Fibroblast of skin of right quadriceps (primary cell): ENCODE measurements at regions not wholly inside any gene's neighbourhood (a gene's known extent, or its start where the extent isn't known, plus 50 kb on each side); places are given as distances from the start of the nearest gene placed in this dataset.
"Not testable (repeated sequence)": the region's sequence is repeated elsewhere in the genome, so short reads cannot be mapped to it uniquely, and the experiment has no call there.

Source experiments
- DNase-seq: peaks from one replicate; pipeline ENCODE4 v3.0.0-alpha.2; 2013

DNA sequence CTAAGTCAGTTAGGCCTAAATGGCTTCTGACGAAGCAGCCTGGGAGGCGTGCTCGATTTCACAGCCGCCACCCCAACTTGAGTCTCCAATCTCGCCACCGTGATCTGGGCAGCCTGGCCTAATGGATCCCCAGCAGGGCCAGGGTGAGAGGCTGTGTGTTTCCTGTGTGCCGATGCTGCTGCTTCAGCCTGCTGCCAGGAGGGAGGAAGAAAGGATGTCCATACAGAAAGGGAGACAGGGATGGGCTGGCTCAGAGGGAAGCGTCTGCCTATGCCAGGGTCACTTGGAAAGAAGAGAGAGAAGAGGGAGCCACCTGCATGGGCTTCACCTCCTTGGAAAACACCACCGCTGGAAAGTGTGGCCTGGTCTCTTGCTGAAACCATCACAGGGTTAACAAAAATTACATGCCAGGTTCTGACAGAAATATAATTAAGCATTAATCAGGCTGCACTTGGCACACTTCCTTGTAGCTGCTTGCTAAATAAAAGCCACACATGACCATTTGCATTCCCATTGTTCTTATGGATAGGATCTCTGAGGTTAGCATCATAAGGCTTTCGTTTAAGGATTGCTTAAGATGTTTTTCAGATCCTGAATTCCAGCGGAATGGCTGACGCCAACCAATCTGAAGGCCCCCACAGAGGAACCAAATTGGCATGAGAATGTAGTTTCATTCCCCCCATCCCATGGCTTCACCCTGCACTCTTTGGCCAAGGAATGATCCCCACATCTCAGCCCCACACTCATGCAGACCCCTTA, 108.8 kb upstream of the SLC1A4 start:
- DNase-seq: peak; percentile 17

GRCh38 chr2:64881037-64881492, 108.1 kb upstream of the SLC1A4 start:
- DNase-seq: no peak

DNA sequence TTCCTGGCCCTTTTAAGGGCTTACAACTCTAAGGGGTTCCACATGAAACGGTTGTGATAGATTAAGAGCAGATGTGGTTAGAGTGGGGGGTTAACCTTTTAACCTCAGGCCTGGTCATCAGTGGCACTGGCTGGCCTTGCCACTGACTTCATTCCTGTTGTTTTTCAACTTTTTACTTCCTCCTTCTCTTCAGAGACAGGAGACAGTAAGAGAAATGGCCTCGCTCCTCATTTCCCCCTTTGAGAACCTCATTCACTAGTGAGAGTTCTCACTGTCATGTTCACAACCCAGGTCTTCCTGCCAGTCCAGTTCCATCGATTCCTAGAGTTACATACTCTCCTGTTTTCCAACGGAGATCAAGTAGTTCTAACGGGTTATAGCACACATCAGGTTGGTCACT, 101.6 kb upstream of the SLC1A4 start:
- no peak for DNase-seq

GRCh38 chr2:64888591-64889309, 100.4 kb upstream of the SLC1A4 start:
- DNase-seq: peak; percentile 56

- DNase-seq: no peak
Measured at GRCh38 chr2:64889803-64890202, 99.4 kb upstream of the SLC1A4 start.

DNA sequence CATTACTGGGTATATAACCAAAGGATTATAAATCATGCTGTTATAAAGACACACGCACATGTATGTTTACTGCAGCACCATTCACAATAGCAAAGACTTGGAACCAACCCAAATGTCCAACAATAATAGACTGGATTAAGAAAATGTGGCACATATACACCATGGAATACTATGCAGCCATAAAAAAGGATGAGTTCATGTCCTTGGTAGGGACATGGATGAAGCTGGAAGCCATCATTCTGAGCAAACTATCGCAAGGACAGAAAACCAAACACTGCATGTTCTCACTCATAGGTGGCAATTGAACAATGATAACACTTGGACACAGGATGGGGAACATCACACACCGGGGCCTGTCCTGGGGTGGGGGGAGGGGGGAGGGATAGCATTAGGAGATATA, 92.6 kb upstream of the SLC1A4 start:
- DNase-seq: not testable (repeated sequence)

DNA sequence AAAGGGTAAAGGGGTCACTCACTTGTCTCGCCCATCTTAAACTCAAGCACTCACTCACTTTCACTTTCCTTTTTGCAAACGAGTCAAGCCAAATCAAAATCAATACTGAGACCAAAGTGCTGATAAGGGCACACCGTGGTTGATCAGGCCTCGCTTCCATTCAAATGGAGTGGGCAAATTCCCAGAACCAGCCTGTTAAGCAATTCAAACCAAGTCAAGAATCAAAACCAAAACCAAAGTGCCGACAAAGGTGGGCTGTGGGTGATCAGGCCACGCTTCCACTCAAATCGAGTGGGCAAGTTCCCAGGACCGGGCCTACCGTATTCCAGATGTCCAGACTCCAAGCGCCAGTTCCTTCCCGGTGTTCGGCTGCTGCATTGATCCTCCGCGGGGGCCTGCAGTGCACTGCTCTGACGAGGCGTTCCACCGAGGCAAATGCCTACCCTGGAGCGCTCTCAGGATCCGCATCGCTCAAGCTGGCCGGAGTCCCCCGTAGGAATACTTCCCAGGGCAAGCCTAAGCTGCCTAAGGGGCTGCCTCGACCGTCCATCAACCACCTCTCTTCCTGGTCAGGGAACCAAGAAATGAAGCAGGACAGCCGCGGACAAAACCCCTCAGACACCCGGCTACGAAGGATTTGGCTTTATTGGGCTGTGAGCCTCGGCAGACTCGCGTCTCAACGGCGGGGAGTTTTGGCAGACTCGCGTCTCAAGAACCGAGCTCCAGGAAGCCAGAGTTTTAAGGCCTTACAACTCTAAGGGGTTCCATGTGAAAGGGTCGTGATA, 89.9 kb upstream of the SLC1A4 start:
- no peak for DNase-seq

DNA sequence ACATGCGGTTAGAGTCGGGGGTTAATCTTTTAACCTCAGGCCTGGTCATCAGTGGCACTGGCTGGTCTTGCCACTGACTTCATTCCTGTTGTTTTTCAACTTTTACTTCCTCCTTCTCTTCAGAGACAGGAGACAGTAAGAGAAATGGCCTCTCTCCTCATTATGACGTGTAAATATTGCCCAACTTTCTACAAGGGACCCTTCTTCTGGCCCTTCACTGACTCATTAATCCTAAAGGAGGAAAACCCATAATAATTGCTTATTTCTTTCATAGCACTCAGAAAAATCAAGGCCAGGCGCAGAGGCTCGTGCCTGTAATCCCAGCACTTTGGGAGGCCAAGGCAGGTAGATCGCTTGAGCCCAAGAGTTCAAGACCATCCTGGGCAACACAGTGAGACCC, 89.3 kb upstream of the SLC1A4 start:
- not testable (repeated sequence) for DNase-seq

GRCh38 chr2:64904413-64905329, 84.5 kb upstream of the SLC1A4 start:
- no peak for DNase-seq

GRCh38 chr2:64905338-64906024, 83.7 kb upstream of the SLC1A4 start:
- DNase-seq: no peak

DNA sequence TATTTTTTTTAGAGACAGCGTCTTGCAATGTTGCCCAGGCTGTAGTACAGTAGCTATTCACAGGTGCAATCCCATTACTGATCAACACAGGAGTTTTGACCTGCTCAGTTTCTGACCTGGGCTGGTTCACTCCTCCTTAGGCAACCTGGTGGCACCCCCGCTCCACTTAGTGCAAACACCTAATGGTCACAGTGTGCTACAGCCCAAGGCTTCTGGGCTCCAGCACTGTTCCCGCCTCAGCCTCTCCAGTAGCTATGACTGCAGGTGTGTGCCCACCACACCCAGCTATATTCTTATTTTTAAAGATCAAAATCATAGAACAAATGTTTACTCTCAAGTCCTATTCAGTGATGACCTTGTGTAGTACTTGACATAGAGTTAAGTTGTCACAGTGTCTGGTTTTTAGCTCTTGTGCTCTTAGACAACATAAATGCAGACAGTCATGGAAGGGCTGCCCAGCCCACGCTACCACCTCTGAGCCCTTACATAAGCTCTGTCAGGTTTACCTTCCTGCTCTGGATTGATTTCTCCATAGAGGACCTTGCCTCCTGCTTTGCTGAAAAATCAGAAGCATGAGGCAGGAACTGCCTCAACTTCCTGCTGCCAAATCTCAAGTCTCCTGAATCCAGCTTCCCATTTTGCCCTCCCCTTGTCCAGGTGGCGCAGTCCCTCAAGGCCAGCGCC, 82.2 kb upstream of the SLC1A4 start:
- DNase-seq: no peak

DNA sequence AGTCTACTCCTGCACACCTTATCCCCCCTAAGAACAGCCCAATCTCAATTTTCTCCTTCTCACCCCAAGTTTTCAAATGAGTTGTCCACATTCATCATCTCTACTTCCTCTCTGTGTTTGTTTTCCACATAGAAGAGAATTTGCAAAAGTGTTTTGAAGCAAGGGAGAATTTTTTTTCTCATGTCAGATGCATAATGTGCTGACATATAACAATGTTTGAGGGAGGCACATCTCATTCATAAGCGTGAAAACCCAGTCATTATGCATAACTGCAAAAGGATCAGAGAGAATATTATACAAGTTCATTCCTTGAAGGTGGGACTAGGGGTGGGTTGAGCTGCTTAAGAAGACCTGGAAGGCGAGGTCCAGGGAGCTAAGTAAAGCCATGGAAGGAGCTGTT, 80.8 kb upstream of the SLC1A4 start:
- no peak for DNase-seq

DNA sequence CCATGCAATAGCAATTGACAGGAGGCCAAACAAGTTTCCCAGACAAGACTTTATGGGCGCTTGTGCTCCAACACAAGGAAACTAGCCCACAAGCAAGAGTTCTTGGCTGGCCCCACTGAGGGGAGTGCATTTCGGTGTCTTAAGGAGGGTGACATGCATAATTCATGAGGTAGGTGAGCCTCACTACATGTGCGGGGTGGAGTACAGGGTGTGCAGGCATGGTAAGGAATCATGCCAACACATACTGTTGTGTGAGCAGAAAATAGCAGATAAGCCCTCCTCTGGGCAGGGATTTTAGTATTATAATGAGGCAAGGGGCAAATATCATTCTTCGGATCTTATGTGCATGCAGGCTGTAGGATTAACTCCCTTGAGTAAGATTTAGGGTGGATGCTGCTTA, 78.7 kb upstream of the SLC1A4 start:
- DNase-seq: no peak

DNA sequence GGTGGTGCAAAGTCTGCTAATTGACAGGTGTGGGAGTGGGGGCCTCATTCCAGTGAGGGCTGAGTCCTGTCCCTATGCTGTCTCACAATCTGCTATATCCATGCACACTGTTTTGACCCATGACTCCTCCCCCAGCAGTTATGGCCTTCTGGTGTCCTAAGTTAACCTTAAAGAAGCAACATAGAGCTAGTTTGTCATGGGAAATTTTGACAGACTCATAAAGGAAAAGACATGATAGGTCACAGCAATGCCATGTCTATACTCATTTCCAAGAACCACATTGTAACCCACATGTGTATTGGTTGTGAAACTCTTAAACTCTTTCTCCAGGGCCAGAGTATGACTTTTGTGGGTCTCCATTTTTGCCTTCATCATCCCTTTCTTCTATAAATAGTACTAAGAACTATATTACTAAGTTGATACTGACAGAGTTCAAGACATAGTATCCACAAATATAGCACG, 78.2 kb upstream of the SLC1A4 start:
- DNase-seq: no peak

DNA sequence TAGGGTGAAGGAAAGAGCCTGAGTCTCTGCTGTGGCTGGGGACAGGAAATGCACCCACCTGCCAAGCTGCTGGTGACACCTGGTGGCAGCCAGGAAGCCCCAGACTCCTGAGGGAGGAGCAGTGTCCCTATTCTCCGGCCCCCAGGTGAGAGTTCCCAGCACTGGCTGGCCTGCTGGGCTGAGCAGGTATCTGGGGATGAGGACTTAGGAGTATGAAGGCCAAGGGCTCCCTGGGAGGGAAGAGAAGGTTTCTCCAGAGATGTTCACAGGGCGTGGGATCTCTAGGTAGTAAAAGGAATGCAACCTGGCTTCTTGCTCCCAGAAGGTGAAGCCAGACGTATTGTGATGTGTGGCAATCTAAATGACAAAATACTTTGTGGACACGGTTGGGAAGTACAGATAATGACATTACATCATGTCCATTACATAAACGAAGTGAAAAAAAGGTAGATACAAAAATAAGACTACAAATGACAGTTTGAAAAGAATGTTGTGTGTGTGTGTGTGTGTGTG, 75.8 kb upstream of the SLC1A4 start:
- DNase-seq: no peak

DNA sequence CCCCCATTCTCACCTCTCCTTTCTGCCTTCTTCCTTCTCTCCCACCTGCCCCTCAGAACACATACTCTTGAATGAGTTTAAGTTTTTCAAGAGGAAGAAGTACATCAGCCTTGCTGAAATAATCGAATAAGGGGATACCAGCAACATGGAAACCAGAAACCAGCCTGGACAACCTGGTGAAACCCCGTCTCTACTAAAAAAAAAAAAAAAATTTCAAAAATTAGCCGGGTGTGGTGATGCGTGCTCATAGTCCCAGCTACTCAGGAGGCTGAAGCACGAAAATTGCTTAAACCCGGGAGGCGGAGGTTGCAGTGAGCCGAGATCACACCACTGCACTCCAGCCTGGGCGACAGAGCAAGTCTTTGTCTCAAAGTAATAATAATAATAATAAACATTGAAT, 75.0 kb upstream of the SLC1A4 start:
- DNase-seq: no peak

GRCh38 chr2:64914735-64915509, 74.3 kb upstream of the SLC1A4 start:
- DNase-seq: peak; percentile 35

DNA sequence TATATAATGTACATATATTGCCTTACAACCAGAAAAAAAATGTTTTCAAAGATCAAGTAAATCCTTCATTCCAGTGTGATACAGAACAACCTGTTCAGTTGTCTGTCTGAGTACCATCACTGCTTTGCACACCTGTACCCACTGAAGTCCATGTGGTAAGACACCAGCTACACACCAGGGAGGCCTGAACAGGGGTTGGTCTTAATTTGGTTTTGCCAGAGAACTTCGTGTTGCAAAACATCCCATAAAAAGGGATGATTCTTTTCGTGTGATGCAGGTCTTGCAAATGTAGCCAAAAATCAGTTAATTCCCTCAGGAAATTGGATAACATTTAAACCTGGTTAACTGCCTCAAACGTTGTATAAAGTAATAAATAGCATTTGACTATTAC, 73.7 kb upstream of the SLC1A4 start:
- DNase-seq: no peak

GRCh38 chr2:64918220-64918886, 70.8 kb upstream of the SLC1A4 start:
- no peak for DNase-seq

DNA sequence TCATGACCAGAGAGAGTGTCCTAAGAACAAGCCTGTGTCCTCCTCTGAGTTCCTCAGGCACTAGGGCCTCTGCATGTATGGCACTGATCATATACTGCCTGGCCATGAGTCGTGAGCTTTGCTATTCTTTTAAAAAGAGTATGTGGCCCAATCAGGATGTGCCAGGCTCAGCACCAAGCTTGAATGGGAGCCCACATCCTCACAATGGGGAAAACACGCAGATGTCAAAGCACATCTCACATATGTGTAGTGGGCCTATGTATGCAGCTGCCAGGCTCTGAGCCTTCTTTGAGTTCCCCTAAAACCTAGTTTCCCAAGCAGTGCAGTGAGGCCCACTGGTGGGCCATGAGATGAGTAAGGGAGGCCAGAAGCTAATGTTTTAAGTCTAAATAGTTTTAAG, 69.9 kb upstream of the SLC1A4 start:
- DNase-seq: no peak
